ENCODE measurements at regions not wholly inside any gene's neighbourhood (a gene's known extent, or its start where the extent isn't known, plus 50 kb on each side); places are given as distances from the start of the nearest gene placed in this dataset.

DNA sequence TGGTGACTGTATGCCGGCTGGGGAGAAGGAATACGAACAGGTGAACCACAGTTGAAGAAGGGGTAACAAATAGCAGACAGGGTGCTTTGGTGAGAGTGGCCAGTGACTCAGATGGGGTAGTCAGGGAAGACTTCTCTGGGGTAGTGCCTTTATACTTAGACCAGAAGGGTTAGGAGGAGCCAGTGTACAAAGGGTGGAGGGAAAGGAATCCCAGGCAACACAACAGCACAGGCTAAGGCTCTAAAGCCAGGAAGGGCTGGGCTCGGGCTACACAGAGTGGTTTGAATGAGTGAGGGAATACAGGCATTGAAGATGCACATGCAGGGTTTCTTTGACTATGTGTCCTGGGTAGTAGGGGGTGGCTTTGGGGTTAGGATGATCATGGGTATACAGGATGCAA lies 70.6 kb upstream of the CXCL14 start:
- DNase-seq (ENCODE audit: low read depth, low spot score) (no peak), ATAC-seq (no peak)
- ChIA-PET CTCF (no interaction called here), POLR2A (no interaction called here)
- H3K4me3 ChIP-seq (ENCODE audit: low read depth in 2 of 2, low read length in 2 of 2), result no peak overlapping the region
- intact Hi-C loops (cut with micrococcal nuclease; ENCODE audit: unreplicated experiment), result no loop called here
- no peak overlapping the region for H3K27ac ChIP-seq (ENCODE audit: low read length)
- no peaks in the 10 kb centered on the region for H3K9me3 ChIP-seq (ENCODE audit: control insufficient read depth, insufficient read depth, low read depth, low read length)
- no peaks in the 10 kb centered on the region for H3K27me3 ChIP-seq (ENCODE audit: control insufficient read depth, insufficient read depth, low read length)
- BruUV-seq (replicated peaks), result no TSS peak
- H3K4me1 ChIP-seq (ENCODE audit: control insufficient read depth, insufficient read depth, low read length), result no peaks in the 10 kb centered on the region
- H3K36me3 ChIP-seq (ENCODE audit: control insufficient read depth, insufficient read depth, low read length), result no peaks in the 10 kb centered on the region
- no peak for TF ChIP-seq POLR2AphosphoS5 (IDR thresholded peaks at IDR 0.05; ENCODE audit: low read depth, low read length)
- TF ChIP-seq, protein P1, sequence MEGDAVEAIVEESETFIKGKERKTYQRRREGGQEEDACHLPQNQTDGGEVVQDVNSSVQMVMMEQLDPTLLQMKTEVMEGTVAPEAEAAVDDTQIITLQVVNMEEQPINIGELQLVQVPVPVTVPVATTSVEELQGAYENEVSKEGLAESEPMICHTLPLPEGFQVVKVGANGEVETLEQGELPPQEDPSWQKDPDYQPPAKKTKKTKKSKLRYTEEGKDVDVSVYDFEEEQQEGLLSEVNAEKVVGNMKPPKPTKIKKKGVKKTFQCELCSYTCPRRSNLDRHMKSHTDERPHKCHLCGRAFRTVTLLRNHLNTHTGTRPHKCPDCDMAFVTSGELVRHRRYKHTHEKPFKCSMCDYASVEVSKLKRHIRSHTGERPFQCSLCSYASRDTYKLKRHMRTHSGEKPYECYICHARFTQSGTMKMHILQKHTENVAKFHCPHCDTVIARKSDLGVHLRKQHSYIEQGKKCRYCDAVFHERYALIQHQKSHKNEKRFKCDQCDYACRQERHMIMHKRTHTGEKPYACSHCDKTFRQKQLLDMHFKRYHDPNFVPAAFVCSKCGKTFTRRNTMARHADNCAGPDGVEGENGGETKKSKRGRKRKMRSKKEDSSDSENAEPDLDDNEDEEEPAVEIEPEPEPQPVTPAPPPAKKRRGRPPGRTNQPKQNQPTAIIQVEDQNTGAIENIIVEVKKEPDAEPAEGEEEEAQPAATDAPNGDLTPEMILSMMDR (IDR thresholded peaks at IDR 0.05), result no peak
- no peak for TF ChIP-seq SIN3A (IDR thresholded peaks at IDR 0.05; ENCODE audit: borderline replicate concordance, insufficient read depth, low read depth, low read length)
- TF ChIP-seq, protein P2, sequence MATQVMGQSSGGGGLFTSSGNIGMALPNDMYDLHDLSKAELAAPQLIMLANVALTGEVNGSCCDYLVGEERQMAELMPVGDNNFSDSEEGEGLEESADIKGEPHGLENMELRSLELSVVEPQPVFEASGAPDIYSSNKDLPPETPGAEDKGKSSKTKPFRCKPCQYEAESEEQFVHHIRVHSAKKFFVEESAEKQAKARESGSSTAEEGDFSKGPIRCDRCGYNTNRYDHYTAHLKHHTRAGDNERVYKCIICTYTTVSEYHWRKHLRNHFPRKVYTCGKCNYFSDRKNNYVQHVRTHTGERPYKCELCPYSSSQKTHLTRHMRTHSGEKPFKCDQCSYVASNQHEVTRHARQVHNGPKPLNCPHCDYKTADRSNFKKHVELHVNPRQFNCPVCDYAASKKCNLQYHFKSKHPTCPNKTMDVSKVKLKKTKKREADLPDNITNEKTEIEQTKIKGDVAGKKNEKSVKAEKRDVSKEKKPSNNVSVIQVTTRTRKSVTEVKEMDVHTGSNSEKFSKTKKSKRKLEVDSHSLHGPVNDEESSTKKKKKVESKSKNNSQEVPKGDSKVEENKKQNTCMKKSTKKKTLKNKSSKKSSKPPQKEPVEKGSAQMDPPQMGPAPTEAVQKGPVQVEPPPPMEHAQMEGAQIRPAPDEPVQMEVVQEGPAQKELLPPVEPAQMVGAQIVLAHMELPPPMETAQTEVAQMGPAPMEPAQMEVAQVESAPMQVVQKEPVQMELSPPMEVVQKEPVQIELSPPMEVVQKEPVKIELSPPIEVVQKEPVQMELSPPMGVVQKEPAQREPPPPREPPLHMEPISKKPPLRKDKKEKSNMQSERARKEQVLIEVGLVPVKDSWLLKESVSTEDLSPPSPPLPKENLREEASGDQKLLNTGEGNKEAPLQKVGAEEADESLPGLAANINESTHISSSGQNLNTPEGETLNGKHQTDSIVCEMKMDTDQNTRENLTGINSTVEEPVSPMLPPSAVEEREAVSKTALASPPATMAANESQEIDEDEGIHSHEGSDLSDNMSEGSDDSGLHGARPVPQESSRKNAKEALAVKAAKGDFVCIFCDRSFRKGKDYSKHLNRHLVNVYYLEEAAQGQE (IDR thresholded peaks at IDR 0.05; ENCODE audit: insufficient read depth in 1 of 2, low read depth in 2 of 2, low read length in 1 of 2), result no peak
- no peak for TF ChIP-seq TCF7L2 (IDR thresholded peaks at IDR 0.05; ENCODE audit: low read depth, low read length)
- in situ Hi-C loops (cut with HindIII; ENCODE audit: low pct_unique_long_range_greater_than_20kb, low sequenced_read_pairs), result no loop called here

DNA sequence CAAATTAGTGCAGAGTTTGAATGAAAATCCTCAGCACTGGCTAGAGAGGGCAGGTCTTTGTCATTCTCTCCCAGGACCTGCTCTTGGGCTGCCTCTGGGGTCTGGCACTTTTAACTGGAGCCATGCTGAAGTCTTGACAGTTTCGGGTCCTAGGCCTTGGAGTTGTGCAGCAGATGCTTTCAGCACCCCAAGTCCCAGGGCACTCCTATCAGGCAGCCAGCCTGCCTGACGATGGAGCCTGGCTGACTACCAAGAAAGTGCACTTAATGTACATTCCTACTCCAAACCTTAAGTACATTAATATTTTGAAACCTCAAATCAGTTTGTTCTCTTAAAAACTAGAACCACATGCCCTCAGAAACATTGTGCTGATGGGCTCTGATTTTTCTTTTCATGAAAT lies 69.3 kb upstream of the CXCL14 start:
- in situ Hi-C loops (cut with HindIII; ENCODE audit: low pct_unique_long_range_greater_than_20kb, low sequenced_read_pairs) (no loop called here), intact Hi-C loops (cut with micrococcal nuclease; ENCODE audit: unreplicated experiment) (no loop called here)
- no peak for ATAC-seq
- Histone ChIP-seq H3K36me3 (ENCODE audit: control insufficient read depth, insufficient read depth, low read length) (no peaks in the 10 kb centered on the region), H3K9me3 (ENCODE audit: control insufficient read depth, insufficient read depth, low read depth, low read length) (no peaks in the 10 kb centered on the region), H3K4me1 (ENCODE audit: control insufficient read depth, insufficient read depth, low read length) (no peaks in the 10 kb centered on the region), H3K4me3 (ENCODE audit: low read depth in 2 of 2, low read length in 2 of 2) (no peak overlapping the region), H3K27me3 (ENCODE audit: control insufficient read depth, insufficient read depth, low read length) (no peaks in the 10 kb centered on the region), H3K27ac (ENCODE audit: low read length) (no peak overlapping the region)
- CTCF ChIA-PET, result no interaction called here
- TF ChIP-seq TCF7L2 (IDR thresholded peaks at IDR 0.05; ENCODE audit: low read depth, low read length), result no peak
- no peak for TF ChIP-seq POLR2AphosphoS5 (IDR thresholded peaks at IDR 0.05; ENCODE audit: low read depth, low read length)
- TF ChIP-seq, protein P1 (IDR thresholded peaks at IDR 0.05), result no peak
- no peak for TF ChIP-seq SIN3A (IDR thresholded peaks at IDR 0.05; ENCODE audit: borderline replicate concordance, insufficient read depth, low read depth, low read length)
- TF ChIP-seq, protein P2 (IDR thresholded peaks at IDR 0.05; ENCODE audit: insufficient read depth in 1 of 2, low read depth in 2 of 2, low read length in 1 of 2), result no peak
- no peak for DNase-seq (ENCODE audit: low read depth, low spot score)
- POLR2A ChIA-PET, result no interaction called here
- BruUV-seq (replicated peaks), result no TSS peak

Data from Panc1 (cell line).